ENCODE measurements at regions not wholly inside any gene's neighbourhood (a gene's known extent, or its start where the extent isn't known, plus 50 kb on each side); places are given as distances from the start of the nearest gene placed in this dataset.
"Not testable (repeated sequence)": the region's sequence is repeated elsewhere in the genome, so short reads cannot be mapped to it uniquely, and the experiment has no call there.

DNA sequence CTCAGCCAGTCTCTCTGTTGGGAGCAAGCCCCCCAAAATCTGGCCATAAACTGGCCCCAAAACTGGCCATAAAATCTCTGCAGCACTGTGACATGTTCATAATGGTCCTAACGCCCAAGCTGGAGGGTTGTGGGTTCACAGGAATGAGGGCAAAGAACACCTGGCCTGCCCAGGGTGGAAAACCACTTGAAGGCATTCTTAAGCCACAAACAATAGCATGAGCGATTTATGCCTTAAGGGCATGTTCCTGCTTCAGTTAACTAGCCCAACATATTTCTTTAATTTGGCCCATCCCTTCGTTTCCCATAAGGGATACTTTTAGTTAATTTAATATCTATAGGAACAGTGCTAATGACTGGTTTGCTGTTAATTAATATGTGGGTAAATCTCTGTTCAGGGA is 205.8 kb downstream of the ALG10 start:
- TF ChIP-seq, protein P1, sequence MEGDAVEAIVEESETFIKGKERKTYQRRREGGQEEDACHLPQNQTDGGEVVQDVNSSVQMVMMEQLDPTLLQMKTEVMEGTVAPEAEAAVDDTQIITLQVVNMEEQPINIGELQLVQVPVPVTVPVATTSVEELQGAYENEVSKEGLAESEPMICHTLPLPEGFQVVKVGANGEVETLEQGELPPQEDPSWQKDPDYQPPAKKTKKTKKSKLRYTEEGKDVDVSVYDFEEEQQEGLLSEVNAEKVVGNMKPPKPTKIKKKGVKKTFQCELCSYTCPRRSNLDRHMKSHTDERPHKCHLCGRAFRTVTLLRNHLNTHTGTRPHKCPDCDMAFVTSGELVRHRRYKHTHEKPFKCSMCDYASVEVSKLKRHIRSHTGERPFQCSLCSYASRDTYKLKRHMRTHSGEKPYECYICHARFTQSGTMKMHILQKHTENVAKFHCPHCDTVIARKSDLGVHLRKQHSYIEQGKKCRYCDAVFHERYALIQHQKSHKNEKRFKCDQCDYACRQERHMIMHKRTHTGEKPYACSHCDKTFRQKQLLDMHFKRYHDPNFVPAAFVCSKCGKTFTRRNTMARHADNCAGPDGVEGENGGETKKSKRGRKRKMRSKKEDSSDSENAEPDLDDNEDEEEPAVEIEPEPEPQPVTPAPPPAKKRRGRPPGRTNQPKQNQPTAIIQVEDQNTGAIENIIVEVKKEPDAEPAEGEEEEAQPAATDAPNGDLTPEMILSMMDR (IDR thresholded peaks at IDR 0.05): not testable (repeated sequence)
- not testable (repeated sequence) for TF ChIP-seq POLR2A (IDR thresholded peaks at IDR 0.05)

Data from testis (tissue), 2 donors.